ENCODE measurements at regions not wholly inside any gene's neighbourhood (a gene's known extent, or its start where the extent isn't known, plus 50 kb on each side); places are given as distances from the start of the nearest gene placed in this dataset.

DNA sequence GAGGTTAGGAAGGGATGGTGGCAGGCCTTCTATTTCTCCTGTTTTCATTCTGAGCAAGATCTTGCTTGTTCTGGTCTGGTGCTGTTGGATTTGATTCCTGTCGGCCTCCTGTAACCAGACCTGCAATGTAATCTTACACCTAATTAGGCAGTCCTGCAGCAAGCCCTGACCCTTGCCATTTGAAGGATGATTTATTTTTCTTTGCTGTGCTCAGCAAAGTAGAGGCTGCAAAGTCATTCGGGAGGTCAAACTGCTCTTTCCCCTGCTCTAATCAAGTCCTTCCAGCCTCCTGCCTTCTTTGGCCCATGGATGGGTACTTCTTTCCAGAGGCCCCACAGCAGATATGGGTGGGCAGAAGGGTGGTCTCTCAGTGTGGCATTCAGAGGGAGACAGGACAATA, 417.7 kb upstream of the USP24 start:
- DNase-seq (ENCODE audit: low read depth, low spot score) = no peak

DNA sequence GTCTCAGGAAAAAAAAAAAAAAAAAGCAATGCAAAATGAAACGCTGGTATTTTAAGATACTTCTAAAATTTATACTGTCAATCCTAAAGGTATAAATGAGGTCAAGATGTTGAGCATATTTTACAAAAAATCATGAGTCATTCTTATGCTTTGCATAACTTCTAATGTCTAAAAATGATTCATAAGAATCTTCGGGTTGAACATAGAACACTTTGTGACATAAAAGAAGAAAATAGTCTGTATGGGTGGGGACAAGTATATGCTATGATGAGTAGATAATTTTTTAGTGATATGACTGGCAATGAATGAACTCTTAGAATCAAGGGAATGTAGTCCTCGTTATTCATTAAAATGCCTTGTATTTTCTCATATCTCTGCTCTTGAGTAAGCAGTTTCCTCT, 416.9 kb upstream of the USP24 start:
- DNase-seq (ENCODE audit: low read depth, low spot score) = no peak

DNA sequence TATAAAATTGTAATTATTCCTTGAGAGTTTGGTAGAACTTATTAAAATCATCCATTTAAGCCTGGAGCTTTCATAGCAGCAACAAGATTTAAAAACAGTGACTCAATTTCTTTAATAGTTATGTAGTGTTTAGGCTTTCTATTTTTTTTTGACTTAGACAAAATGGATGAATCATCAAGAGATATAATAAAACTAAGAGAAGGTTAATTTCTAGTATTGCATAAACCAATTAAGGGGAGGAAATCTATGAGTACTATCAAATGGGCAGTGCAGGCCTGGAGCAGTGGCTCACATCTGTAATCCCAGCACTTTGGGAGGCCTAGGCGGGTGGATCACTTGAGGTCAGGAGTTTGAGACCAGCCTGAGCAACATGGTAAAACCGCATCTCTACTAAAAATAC, 416.3 kb upstream of the USP24 start:
- no peak for DNase-seq (ENCODE audit: low read depth, low spot score)

DNA sequence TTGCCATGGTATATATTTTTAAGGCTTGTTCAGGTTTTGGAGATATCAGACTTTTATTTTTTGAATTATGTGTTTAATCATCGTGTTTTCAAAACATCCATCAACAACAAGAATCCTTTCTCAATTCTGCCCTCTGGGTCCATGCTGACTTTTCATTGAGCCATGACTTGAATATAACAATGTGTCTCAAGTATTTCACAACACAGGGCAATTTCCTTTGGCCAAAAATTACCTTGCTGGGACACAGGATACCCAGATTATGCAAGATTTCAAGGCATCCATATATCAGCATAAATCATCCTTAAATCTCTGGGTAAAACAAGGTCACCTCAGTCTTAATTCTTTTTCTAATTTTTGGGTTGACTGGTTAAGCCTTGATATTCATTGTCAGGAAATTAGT, 411.2 kb upstream of the USP24 start:
- DNase-seq (ENCODE audit: low read depth, low spot score) = no peak

DNA sequence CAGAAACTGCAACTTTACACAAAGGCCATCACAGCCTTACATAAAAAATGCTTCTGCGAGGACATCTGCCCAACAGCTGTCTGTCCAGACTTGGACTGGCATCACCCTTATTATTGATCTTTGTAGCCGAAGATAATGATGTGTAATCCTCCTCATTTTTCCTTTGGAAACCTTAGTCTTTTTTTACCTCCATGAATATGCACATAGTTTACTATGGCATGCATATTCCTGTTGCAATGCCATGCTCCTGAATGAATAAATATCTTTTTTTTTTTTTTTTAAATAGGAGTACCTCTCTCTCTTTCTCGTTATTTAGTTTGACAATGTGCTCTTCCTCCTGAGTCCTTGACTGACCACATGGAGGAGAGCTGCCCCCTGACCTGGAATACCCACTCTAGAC, 409.6 kb upstream of the USP24 start:
- DNase-seq (ENCODE audit: low read depth, low spot score) = no peak

DNA sequence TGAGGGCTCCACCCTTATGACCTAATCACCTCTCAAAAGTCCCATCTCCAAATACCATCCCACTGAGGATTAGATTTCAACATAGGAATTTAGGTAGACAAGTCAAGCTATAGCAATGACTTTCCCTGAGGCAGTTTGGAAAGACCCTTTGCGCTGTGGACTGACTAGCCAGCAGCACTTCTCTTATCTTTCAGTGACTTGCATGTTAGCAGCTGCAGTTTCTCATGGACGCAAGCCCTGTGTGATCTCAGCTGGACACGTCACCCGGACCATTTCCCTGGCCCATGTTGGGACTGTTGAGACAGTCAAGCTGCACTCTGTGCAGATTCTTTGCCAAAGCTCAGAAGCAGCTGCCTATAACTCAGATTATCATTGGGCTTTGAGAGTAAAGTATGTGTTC, 408.1 kb upstream of the USP24 start:
- DNase-seq (ENCODE audit: low read depth, low spot score) = no peak

DNA sequence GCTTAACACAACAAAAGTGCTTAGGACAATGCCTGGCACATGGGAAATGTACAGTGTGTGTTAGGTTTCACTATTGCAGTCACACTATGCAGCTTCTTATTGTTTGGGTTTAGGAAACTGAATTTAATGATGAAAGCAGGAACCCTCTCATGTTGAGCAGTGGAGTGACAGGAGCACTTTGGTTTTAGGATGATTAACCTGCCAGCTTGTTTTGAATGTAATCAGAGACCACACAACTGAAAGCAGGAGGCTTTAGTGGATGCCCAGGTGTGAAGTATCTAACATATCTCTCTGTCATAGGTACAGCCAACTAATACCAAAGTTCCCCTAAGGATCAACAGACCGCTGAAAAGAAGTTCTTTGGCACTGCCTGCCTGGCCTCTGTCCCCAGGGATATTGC, 406.9 kb upstream of the USP24 start:
- DNase-seq (ENCODE audit: low read depth, low spot score) = no peak

DNA sequence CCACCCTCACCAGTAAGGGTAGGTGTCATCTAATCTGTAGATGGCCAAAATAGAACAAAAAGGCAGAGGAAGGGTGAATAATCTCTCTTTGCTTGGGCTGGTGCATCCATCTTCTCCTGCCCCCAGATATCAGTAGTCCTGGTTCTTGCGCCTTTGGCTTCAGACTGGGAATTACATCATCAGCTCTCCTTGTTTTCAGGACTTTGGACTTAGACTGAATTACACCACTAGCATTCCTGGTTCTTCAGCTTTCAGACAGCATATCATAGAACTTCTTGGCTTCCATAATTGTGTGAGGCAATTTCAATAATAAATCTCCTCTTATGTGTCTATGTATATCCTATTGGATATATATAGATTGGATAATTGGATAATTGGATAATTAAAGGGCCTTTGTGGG, 403.0 kb upstream of the USP24 start:
- no peak for DNase-seq (ENCODE audit: low read depth, low spot score)

DNA sequence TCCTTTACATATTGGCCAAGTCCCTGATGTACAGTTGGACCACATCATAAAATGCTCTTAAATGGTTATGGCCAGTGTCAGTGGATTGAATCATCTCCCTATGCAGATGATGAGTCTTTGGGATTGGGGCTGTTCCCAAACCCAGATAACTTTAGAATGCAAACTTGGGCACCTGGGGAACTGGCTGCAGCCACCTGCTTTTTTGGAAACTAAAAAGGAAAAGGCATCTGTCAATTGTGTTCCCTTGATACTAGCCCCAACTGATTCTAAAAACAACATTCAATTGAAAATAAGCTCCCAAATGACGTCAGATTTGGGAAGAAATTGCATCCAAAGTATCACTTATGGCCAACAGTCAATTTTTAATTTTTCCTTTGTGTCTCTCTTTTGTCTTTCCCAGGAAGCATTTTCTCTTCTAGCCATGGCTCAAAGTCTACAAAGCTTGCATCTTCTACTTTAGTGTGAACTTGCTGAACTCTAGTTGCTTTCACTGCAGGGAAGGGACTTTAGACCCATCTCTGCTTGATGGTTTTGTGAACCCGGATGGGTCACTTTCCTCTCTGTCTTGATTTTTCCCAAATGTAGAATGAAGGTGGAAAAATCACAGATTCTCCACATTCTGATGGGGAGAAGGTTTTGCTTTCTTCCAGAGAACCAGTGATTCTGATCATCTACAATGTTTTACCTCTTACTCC, 402.3 kb upstream of the USP24 start:
- DNase-seq (ENCODE audit: low read depth, low spot score) = no peak

DNA sequence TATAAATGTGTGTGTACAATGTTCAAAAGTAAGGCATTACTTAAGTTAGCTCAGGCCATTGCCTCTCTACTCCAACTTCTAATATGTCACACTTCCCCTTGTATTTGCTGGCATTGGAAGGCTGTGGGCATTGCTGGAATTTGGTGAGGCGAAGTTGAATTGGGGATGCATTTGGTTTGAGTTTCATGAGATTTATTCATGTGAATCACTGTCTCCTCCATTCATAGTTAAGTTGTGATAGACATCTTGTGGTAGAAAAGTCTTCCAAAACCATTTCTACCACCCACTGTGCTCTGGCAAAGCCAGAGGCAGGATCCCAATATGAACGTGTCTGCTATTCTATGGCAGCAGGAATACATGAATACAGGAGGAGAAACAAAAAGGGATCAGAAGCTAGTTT, 397.8 kb upstream of the USP24 start:
- peak; percentile 88 for DNase-seq (ENCODE audit: low read depth, low spot score)

DNA sequence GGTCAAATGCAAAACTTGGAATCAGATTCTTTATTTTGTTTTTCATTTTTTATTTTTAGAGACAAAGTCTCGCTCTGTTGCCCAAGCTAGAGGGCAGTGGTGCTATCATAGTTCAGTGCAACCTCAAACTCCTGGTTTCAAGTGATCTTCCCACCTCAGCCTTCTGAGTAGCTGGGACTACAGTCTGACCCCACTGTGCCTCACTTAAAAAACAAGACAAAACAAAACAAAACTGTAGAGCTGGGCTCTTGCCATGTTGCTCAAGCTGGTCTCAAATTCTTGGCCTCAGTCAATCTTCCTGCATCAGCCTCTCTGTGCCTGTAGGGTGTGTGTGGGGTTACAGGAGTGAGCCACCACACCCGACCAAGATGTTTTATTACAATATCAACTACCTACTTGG, 396.0 kb upstream of the USP24 start:
- no peak for DNase-seq (ENCODE audit: low read depth, low spot score)

DNA sequence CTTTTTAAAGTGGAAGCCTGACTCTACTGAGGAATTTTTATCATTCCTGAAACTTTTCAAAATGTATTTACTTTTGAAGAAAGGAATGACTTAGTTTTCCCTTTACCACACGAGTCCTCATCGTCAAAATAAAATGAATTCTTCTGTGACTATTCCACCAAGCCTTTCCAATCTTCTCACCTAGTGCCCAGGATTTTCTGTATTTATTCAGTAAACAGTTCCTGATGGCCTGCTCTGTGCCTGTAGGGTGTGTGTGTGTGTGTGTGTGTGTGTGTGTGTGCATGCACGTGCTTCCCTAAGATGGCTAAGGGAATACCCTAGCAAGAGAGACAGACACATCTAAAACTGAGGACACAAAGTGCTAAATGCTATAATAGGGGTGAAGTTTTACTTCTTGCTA, 395.0 kb upstream of the USP24 start:
- DNase-seq (ENCODE audit: low read depth, low spot score) = no peak

DNA sequence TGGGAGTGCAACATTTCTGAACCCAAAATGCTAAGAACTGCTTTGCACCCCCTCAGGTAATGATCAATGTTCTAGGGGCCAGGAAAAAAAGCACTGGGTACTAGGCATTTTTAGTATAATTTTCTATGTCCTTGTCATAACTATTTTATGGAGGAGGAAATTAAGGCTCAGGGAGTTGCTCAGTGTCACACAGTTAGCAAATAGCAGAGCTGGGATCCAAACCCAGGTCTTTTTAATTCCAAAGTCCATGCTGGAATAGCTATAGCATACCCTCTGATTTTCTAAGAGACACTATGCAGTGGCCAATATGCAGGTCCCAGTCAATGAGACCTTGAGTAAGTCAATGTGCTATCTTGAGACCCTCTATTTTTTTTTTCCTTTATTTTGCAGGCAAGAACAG, 394.5 kb upstream of the USP24 start:
- no peak for DNase-seq (ENCODE audit: low read depth, low spot score)

DNA sequence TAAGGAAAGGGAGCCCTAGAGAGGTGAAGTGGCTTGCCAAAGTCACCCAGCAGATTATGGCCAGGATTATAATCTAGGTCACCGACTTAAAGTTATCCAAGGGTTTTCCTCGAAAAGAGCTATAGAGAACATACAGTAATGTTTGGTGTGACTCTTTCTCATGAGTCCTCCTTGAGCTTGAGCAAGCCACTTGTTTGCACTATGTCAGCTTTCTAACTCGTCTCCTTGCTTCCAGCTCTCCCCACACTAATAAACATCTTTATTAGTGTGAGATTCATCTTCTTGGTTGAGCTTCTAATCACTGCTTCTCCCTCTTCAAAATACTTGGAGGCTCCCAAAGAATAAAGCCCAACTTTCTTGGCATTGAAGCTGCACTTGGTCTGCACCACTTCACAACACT, 390.0 kb upstream of the USP24 start:
- DNase-seq (ENCODE audit: low read depth, low spot score) = no peak

DNA sequence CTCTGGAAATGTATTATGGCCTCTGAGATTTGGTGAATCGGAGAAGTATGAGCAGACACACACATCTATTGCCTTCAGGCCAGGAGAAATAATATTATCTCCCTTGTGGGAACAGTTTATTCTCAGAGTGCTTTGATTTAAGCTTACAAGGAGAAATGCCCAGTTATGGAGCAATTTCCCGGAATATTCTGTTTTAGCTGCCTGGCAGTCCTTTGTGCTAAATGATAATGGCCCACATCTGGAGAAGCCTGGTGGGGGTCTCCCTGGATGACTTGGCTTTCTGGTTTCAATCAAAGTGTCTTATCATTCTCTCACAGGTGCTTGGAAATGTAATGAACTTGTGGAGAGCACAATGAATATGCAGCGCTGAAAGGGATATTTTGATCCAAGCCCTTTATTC, 389.6 kb upstream of the USP24 start:
- DNase-seq (ENCODE audit: low read depth, low spot score) = no peak

DNA sequence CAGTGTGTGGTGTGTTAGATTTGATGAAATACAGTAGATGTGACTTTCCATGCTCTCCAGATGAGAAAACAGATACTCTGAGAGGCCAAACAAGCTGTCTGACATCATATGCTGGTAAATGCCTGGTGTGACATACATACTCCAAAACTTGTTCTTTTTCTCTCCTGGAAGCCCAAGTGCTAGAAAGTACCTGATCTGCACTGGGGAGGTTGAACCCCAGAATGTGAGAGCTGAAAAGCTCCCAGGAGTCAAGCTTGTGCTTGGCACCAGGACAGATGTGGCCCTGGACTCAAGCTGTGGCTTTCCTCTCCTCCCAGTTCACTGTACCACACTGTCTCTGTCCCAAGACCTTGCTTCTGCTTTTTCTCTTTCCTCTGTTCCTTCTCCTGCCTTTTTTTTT, 389.0 kb upstream of the USP24 start:
- no peak for DNase-seq (ENCODE audit: low read depth, low spot score)

DNA sequence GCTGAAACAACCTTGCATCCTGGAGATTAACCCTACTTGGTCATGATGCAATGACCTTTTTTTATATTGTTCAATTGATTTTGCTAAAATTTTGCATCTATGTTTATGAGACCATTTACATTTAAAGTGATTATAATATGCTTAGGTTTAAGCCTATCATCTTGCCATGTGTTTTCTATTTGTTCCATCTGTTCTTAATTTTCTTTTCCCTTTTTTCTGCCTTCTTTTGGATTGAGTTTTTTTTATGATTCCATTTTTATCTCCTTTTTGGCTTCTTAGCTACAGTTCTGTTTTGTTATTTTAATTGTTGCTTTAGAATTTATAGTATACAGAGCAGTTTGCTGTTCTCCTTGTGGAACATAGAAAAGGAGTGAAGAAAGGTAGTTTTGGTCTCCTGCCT, 385.1 kb upstream of the USP24 start:
- no peak for DNase-seq (ENCODE audit: low read depth, low spot score)

DNA sequence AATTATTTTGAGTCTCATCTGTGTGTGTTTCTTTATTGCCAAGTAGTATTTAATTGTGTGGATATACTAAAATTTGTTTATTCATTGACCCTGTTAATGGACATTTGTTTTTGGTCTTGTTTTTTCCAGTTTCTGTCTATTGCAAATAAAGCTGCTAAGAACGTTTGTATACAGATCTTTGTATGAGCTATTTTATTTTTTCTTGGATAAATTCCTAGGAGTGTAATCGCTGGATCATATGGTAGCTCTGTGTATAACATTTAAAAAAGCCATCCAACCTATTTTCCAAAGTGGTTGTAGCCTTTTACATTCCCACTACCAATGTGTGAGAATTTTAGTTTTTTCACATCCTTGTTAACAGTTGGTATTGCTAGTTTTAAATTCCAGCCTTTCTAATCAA, 382.7 kb upstream of the USP24 start:
- DNase-seq (ENCODE audit: low read depth, low spot score) = no peak

DNA sequence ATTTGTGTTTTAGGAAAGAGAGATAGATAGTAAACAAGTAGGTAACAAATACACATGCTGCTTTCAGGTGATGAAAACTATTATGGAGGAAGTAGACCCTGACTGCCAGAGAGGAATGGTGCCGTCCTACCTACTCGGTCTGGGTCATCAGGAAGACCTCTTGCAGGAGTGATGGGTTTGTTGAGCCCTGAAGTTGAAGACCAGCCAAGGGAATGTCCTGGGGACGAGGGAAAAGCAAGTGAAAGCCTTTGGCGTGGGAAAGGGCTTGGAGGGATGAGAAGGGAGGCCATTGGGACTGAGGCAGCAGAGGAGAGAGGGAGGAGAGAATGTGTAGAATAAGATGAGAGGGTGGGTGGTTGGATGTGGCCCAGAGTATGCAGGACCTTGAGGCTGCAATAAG, 379.5 kb upstream of the USP24 start:
- no peak for DNase-seq (ENCODE audit: low read depth, low spot score)

DNA sequence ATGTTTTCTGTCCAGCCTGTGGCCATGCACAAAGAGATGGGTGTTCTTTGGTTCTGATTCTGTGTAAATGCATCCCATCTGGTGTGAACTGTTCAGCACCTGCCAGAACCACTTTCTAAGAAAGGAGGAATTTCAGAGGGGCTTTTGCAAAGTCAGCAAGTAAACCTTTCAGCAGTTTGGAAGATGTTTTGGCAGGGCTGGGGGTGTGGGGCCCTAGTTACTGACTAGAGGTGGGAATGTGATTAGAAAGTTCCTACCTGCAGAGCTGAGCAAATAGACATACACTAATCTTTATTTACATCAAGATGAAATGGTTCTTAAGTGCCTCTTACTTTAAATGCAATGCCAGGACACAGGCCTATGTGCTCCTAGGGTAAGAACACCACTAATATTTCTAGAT, 378.1 kb upstream of the USP24 start:
- no peak for DNase-seq (ENCODE audit: low read depth, low spot score)

DNA sequence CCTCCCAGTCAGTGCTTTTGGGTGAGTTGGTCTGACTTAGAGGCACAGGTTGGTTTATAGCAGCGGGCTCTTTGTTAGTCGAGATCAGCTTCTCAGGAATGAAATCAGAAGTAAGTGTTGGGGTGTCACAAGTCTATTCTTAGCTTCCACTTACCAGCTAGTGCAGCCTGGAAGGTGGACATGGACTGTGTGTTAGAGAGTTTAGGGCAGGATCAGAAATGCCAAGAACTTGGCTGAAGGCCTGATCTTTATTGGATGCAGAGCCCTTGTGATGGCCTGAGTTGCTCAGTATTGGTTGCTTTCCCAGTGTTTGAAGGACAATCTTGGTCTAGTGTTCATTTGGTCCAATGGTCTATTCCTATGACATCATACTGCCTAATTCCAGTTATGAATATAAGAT, 377.0 kb upstream of the USP24 start:
- no peak for DNase-seq (ENCODE audit: low read depth, low spot score)

DNA sequence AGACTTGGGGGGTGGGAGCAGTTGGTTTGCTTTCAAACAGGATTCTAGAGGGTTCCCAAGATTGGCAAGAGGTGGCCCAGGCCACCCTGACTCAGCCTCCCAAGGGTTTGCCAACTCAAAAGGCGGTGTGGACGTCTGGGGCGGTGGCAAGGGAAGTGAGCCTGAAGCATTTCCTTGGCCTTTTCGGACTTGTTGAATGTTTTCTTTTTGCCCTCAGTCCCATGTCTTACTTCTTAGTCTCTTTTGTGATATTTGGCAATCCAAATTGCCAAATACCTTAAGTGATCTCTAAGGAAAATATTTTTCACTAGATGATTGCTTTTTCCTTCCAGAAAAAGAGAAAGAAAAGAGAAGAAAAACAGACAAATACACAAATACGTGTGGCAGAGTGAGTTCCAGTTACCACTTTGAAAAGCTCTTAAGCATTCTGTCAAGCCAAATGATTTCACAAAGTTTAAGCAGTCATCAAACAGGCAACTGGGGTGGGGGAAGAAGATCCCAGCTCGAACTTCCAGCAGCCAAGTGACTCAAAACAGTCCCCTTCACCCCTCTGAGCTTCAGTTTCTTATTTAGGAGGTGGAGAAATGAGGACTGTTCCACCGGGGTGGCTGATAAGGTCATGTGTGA, 374.6 kb upstream of the USP24 start:
- peak; percentile 47 for DNase-seq (ENCODE audit: low read depth, low spot score)

DNA sequence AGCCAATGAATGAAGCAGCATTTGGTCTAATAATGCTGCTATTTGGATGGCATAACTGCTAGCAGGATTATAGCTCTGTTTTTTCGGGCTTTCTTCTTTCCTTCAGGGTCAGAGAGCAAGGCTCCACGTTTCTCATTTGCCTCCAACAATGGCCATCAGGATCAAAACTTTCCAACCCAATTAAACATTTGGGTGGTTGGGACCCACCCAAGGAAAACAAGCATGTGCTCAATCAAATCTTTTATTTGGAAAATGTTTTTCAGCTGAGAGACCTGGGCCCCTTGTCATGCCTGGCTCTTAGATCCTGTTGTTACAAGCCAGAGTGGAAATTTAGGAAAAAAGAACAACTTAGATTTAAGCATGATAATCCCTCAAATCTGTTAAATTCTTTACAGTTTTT, 373.1 kb upstream of the USP24 start:
- peak; percentile 61 for DNase-seq (ENCODE audit: low read depth, low spot score)

DNA sequence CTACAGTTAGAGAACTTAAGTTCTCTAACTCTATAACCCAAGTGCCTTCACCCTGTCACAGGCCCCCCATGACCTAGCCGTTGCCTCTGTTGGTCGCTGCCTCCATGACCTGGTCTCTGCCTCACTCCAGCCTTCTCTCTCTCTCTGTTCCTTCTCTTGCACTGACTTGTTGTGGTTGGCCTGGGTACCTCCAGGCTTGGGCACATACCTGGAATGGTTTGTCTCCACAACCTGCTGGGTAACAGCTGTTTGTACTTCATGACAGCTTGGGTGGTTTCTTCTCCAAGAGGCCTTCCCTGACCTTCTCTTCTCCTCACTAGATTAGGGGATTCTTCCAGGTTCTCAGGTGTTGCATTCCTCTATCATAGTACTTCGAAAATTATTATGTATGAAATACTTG, 371.6 kb upstream of the USP24 start:
- DNase-seq (ENCODE audit: low read depth, low spot score) = no peak

All from astrocyte of the hippocampus (primary cell).